ENCODE measurements at regions not wholly inside any gene's neighbourhood (a gene's known extent, or its start where the extent isn't known, plus 50 kb on each side); places are given as distances from the start of the nearest gene placed in this dataset.
A peak's percentile ranks its signal among the peaks of the same experiment; 100 is the strongest.

DNA sequence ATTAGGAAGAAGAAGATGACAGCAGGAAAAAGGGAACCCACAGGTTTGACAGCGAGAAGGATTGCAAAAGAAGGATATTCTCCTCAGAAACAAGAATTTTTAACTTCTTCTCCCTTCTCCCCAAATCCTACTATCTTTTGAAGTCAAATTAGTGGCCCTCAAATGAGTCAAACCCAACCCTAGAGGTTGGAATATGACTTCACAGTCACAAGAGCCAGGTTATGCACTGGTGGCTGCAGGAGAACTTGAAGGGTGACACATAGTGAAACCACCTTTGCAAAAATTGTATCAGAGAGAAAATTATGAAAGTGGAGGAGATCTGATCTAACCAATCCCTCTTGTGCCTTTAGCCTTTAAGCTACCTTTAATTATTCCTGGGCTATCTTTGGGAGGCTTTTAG is 386.2 kb upstream of the CCDC196 start:
- no peaks in the 10 kb centered on the region for H3K36me3 ChIP-seq
- DNase-seq (no peak), ATAC-seq (ENCODE audit: low FRiP score in 2 of 2) (no peak)
- no peaks in the 10 kb centered on the region for H3K27me3 ChIP-seq
- no peaks in the 10 kb centered on the region for H3K4me1 ChIP-seq
- WGBS, 2 donors = 84 to 85% methylated on average over 1 of the region's 1 CpG
- no peaks in the 10 kb centered on the region for H3K9me3 ChIP-seq
- TF ChIP-seq POLR2AphosphoS5 (IDR thresholded peaks at IDR 0.05) (no peak), POLR2A (IDR thresholded peaks at IDR 0.05) (no peak), EP300 (IDR thresholded peaks at IDR 0.05) (no peak)
- TF ChIP-seq, protein P1, sequence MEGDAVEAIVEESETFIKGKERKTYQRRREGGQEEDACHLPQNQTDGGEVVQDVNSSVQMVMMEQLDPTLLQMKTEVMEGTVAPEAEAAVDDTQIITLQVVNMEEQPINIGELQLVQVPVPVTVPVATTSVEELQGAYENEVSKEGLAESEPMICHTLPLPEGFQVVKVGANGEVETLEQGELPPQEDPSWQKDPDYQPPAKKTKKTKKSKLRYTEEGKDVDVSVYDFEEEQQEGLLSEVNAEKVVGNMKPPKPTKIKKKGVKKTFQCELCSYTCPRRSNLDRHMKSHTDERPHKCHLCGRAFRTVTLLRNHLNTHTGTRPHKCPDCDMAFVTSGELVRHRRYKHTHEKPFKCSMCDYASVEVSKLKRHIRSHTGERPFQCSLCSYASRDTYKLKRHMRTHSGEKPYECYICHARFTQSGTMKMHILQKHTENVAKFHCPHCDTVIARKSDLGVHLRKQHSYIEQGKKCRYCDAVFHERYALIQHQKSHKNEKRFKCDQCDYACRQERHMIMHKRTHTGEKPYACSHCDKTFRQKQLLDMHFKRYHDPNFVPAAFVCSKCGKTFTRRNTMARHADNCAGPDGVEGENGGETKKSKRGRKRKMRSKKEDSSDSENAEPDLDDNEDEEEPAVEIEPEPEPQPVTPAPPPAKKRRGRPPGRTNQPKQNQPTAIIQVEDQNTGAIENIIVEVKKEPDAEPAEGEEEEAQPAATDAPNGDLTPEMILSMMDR (IDR thresholded peaks at IDR 0.05) = no peak
- no peak overlapping the region for H3K4me3 ChIP-seq
- no peak overlapping the region for H3K27ac ChIP-seq

DNA sequence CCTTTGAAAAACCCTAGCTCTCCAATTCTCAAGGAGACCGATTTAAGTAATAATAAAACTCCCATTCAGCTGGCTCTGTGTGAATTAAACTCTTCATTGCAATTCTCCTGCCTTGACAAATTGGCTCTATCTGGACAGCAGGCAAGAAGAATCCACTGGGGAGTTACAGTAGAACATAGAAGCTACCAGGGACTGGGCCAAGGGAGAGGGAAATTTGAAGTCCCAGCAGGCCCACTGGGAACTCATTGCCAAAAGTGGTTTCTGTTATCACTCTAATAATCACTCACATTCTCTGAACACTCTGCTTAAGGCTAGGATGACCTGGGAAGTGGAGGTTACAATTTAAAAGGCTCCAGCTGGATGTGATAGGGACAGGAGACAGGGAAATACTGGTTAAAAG is 384.5 kb upstream of the CCDC196 start:
- Histone ChIP-seq H3K9me3 (no peaks in the 10 kb centered on the region), H3K4me3 (no peak overlapping the region), H3K4me1 (no peaks in the 10 kb centered on the region), H3K27me3 (no peaks in the 10 kb centered on the region), H3K36me3 (no peaks in the 10 kb centered on the region), H3K27ac (no peak overlapping the region)
- no peak for ATAC-seq (ENCODE audit: low FRiP score in 2 of 2)
- no peak for TF ChIP-seq EP300 (IDR thresholded peaks at IDR 0.05)
- TF ChIP-seq, protein P1 (IDR thresholded peaks at IDR 0.05) = no peak
- TF ChIP-seq POLR2A (IDR thresholded peaks at IDR 0.05) = no peak
- no peak for TF ChIP-seq POLR2AphosphoS5 (IDR thresholded peaks at IDR 0.05)
- WGBS, 2 donors = 74 to 81% methylated on average over 1 of the region's 1 CpG
- no peak for DNase-seq

DNA sequence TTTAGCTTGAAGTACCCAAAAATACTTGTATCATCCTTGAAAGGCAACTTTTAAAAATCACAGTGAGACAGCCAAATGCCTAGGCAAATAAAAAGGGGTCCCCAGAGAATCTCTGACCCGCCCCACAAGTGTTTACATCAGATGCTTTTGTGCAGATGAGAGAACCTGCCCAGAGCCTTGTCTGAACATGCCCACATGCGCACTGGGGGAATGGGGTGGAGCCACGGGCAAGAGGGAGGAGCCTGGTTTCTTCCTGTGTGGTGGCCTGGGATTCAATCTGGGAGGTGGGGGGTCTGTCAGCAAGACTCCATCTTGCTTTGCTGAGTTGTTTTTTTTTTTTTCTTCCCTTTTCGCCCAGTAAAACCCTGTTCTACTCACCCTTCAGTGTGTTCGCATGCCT is 381.7 kb upstream of the CCDC196 start:
- ATAC-seq (ENCODE audit: low FRiP score in 2 of 2) (no peak), DNase-seq (no peak)
- TF ChIP-seq POLR2A (IDR thresholded peaks at IDR 0.05) (no peak), EP300 (IDR thresholded peaks at IDR 0.05) (no peak), POLR2AphosphoS5 (IDR thresholded peaks at IDR 0.05) (no peak)
- TF ChIP-seq, protein P1 (IDR thresholded peaks at IDR 0.05) = no peak
- Histone ChIP-seq H3K27ac (no peak overlapping the region), H3K9me3 (no peaks in the 10 kb centered on the region), H3K36me3 (no peaks in the 10 kb centered on the region), H3K27me3 (no peaks in the 10 kb centered on the region), H3K4me1 (no peaks in the 10 kb centered on the region), H3K4me3 (no peak overlapping the region)
- WGBS, 2 donors = 93 to 98% methylated on average over 5 of the region's 5 CpGs

DNA sequence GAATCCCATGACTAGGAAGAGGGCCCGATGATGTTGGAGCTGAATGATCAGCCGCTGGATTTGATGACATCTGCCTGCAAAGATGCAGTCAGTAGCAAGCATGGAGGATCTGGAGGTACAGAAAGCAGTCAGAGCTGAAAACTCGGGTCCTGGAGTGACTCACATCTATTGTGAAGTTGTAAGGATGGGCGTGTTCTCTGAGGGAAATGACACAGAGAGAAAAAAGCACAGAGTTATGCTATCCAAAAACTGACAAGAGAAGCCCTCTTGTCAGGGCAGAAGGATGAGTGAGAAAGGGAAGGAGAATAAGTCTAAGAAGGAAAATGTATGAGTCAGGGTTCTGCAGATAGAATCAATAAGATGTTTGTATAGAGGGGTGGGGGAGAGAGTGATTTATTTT is 380.4 kb upstream of the CCDC196 start:
- no peak for TF ChIP-seq EP300 (IDR thresholded peaks at IDR 0.05)
- no peak for TF ChIP-seq POLR2A (IDR thresholded peaks at IDR 0.05)
- TF ChIP-seq POLR2AphosphoS5 (IDR thresholded peaks at IDR 0.05) = no peak
- TF ChIP-seq, protein P1 (IDR thresholded peaks at IDR 0.05) = no peak
- no peak overlapping the region for H3K4me3 ChIP-seq
- DNase-seq = no peak
- peak in 1 of 2 donors; percentile 60 for ATAC-seq (ENCODE audit: low FRiP score in 2 of 2)
- H3K9me3 ChIP-seq = no peaks in the 10 kb centered on the region
- no peaks in the 10 kb centered on the region for H3K27me3 ChIP-seq
- no peaks in the 10 kb centered on the region for H3K4me1 ChIP-seq
- H3K27ac ChIP-seq = no peak overlapping the region
- no peaks in the 10 kb centered on the region for H3K36me3 ChIP-seq
- 68 to 78% methylated on average over 4 of the region's 4 CpGs for WGBS, 2 donors

DNA sequence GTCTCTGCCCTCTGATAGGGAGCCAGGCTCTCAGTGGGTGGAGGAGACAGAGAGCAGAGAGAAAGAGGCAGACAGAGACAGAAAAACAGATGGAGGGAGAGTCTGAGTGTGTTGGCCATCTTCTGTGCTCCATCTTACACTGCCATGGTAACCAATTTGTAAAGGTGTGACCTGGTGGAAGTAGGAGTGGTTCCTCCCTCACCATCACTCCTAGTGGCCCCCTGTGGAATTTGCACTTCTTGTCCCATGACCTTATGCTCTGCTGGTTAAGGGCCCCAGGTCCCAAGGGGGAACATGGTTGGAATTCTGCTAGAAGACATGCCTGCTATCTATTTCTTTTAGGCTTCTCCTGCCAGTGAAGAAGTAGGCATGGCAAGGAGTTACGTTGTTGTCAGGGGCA is 376.7 kb upstream of the CCDC196 start:
- no peak overlapping the region for H3K4me3 ChIP-seq
- TF ChIP-seq POLR2A (IDR thresholded peaks at IDR 0.05) (no peak), POLR2AphosphoS5 (IDR thresholded peaks at IDR 0.05) (no peak), EP300 (IDR thresholded peaks at IDR 0.05) (no peak)
- TF ChIP-seq, protein P1 (IDR thresholded peaks at IDR 0.05) = no peak
- WGBS, 2 donors = 96 to 100% methylated on average over 1 of the region's 1 CpG
- ATAC-seq (ENCODE audit: low FRiP score in 2 of 2) = no peak
- H3K4me1 ChIP-seq = no peaks in the 10 kb centered on the region
- no peak overlapping the region for H3K27ac ChIP-seq
- H3K27me3 ChIP-seq = no peaks in the 10 kb centered on the region
- no peak for DNase-seq
- no peaks in the 10 kb centered on the region for H3K36me3 ChIP-seq
- no peaks in the 10 kb centered on the region for H3K9me3 ChIP-seq
